MM.1S (cell line): ENCODE measurements at regions not wholly inside any gene's neighbourhood (a gene's known extent, or its start where the extent isn't known, plus 50 kb on each side); places are given as distances from the start of the nearest gene placed in this dataset.

Experiments
- DNase-seq: peaks from one replicate; pipeline ENCODE4 v3.0.0-alpha.2; 2015
- H2AFZ ChIP-seq: fragments of 300-600 bp; sonication (generic); 2 replicates; pipeline ENCODE4 v1.6.0; 2016; ENCODE audit warnings: antibody characterized with exemption, low read length
- H3F3A ChIP-seq: fragments of 300-600 bp; sonication (generic); 2 replicates; pipeline ENCODE4 v1.6.1; 2016; ENCODE audit warnings: mild to moderate bottlenecking, antibody characterized with exemption, low read length, moderate library complexity, mixed read lengths; ENCODE audit not compliant: insufficient read depth
- H3K27ac ChIP-seq: fragments of 300-600 bp; sonication (generic); 2 replicates; pipeline ENCODE4 v1.5.1; 2016; ENCODE audit warnings: mild to moderate bottlenecking, low read length
- H3K27me3 ChIP-seq: fragments of 300-600 bp; sonication (generic); replicated peaks from 2 replicates; pipeline ENCODE4 v1.6.0; 2016; ENCODE audit warnings: low read length; ENCODE audit not compliant: insufficient read depth
- H3K36me3 ChIP-seq: fragments of 300-600 bp; sonication (generic); replicated peaks from 2 replicates; pipeline ENCODE4 v1.6.1; 2016; ENCODE audit warnings: mild to moderate bottlenecking, low read length, mixed read lengths; ENCODE audit not compliant: insufficient read depth
- H3K4me1 ChIP-seq: fragments of 300-600 bp; sonication (generic); 2 replicates; pipeline ENCODE4 v1.6.1; 2016; ENCODE audit warnings: low read length, mixed read lengths
- H3K4me2 ChIP-seq: fragments of 300-600 bp; sonication (generic); 2 replicates; pipeline ENCODE4 v1.6.0; 2016; ENCODE audit warnings: low read depth, low read length
- H3K4me3 ChIP-seq: fragments of 300-600 bp; sonication (generic); 2 replicates; pipeline ENCODE4 v1.5.1; 2016; ENCODE audit warnings: low read length, mixed read lengths
- H3K79me2 ChIP-seq: fragments of 300-600 bp; sonication (generic); 2 replicates; pipeline ENCODE4 v1.6.1; 2016; ENCODE audit warnings: mixed run types, low read length, mixed read lengths
- H3K9ac ChIP-seq: fragments of 300-600 bp; sonication (generic); 2 replicates; pipeline ENCODE4 v1.6.1; 2016; ENCODE audit warnings: low read length, mixed read lengths
- H3K9me2 ChIP-seq: fragments of 300-600 bp; sonication (generic); replicated peaks from 2 replicates; pipeline ENCODE4 v1.6.1; 2016; ENCODE audit warnings: mild to moderate bottlenecking, low read length, mixed read lengths; ENCODE audit not compliant: insufficient read depth
- H3K9me3 ChIP-seq: fragments of 300-600 bp; sonication (generic); replicated peaks from 2 replicates; pipeline ENCODE4 v1.6.1; 2016; ENCODE audit warnings: mild to moderate bottlenecking, low read length, mixed read lengths; ENCODE audit not compliant: insufficient read depth
- H4K20me1 ChIP-seq: fragments of 300-600 bp; sonication (generic); 2 replicates; pipeline ENCODE4 v1.6.1; 2016; ENCODE audit warnings: mild to moderate bottlenecking, low read length, moderate library complexity, mixed read lengths; ENCODE audit not compliant: insufficient read depth
- EZH2 ChIP-seq: fragments of 300-600 bp; sonication (generic); optimal IDR thresholded peaks from 2 replicates; pipeline ENCODE3; 2017; ENCODE audit warnings: low read depth, mild to moderate bottlenecking, antibody characterized with exemption, low read length, mixed read lengths
- EZH2phosphoT487 ChIP-seq: fragments of 300-600 bp; sonication (generic); IDR thresholded peaks from 2 replicates; pipeline ENCODE4 v1.6.1; 2018; ENCODE audit warnings: antibody characterized with exemption, low read length
- TF ChIP-seq, protein P1 (sequence below): fragments of 300-600 bp; sonication (generic); IDR thresholded peaks from 2 replicates; pipeline ENCODE4 v1.5.1; 2016; ENCODE audit warnings: antibody characterized with exemption, low read length, mixed read lengths

DNA sequence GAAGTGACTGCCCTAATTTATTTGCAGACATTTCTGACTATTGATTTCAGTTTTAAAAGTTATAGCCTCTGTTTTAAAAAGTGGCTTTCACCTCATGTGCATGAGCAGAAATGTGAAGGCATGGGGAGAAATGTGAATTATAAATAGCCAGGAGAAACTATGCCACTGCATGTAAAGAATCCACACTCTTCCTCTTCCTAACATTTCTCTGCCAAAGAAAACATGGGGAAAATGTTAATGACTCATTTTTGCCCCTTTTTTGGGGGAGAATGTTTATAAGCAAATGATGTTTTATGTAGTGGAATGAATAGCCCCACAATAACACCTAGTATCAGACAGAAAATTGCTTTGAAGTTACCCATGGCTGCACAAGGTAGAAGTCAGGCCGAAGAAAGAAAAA is 249.0 kb upstream of the TANK start:
- Histone ChIP-seq H3K27me3 (no peaks in the 10 kb centered on the region), H3K36me3 (no peaks in the 10 kb centered on the region), H3K9me2 (no peaks in the 10 kb centered on the region), H4K20me1 (no peaks in the 10 kb centered on the region), H3F3A (no peaks in the 10 kb centered on the region), H3K9ac (no peak overlapping the region), H3K4me3 (no peak overlapping the region), H3K27ac (no peak overlapping the region), H2AFZ (no peak overlapping the region), H3K9me3 (no peaks in the 10 kb centered on the region), H3K4me2 (no peak overlapping the region), H3K79me2 (no peaks in the 10 kb centered on the region), H3K4me1 (peaks cover 4% of the 10 kb centered on the region; the same call in 1 of the 2 replicates)
- no peak for DNase-seq
- TF ChIP-seq, protein P1, sequence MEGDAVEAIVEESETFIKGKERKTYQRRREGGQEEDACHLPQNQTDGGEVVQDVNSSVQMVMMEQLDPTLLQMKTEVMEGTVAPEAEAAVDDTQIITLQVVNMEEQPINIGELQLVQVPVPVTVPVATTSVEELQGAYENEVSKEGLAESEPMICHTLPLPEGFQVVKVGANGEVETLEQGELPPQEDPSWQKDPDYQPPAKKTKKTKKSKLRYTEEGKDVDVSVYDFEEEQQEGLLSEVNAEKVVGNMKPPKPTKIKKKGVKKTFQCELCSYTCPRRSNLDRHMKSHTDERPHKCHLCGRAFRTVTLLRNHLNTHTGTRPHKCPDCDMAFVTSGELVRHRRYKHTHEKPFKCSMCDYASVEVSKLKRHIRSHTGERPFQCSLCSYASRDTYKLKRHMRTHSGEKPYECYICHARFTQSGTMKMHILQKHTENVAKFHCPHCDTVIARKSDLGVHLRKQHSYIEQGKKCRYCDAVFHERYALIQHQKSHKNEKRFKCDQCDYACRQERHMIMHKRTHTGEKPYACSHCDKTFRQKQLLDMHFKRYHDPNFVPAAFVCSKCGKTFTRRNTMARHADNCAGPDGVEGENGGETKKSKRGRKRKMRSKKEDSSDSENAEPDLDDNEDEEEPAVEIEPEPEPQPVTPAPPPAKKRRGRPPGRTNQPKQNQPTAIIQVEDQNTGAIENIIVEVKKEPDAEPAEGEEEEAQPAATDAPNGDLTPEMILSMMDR = no peak
- TF ChIP-seq EZH2 (no peak), EZH2phosphoT487 (no peak)

DNA sequence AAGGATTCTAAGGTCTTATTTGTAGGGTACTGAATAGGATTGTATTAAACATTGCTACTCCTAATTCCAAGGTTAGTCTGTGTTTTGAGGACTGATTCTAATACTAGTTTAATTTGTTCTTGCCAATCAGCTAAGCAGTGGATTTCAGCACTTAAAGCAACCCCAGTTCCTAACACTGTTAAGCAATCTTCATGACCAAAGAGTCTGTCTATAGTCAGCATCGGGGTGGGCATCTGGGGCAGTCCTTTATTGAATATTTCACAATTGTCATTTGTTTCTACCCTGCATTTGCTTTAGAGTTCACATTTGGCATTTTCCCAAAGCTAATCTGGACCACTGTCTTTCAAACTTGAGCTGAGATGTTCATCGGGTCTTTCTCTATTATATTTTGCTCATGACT is 248.0 kb upstream of the TANK start:
- no peak overlapping the region for H3K4me3 ChIP-seq
- no peaks in the 10 kb centered on the region for H3K9me2 ChIP-seq
- no peak overlapping the region for H3K4me2 ChIP-seq
- TF ChIP-seq EZH2phosphoT487 = no peak
- no peaks in the 10 kb centered on the region for H3K4me1 ChIP-seq
- no peaks in the 10 kb centered on the region for H3K9me3 ChIP-seq
- no peak for DNase-seq
- no peaks in the 10 kb centered on the region for H3K27me3 ChIP-seq
- no peak overlapping the region for H2AFZ ChIP-seq
- no peak overlapping the region for H3K27ac ChIP-seq
- no peaks in the 10 kb centered on the region for H3F3A ChIP-seq
- no peaks in the 10 kb centered on the region for H3K79me2 ChIP-seq
- no peaks in the 10 kb centered on the region for H4K20me1 ChIP-seq
- no peak overlapping the region for H3K9ac ChIP-seq
- H3K36me3 ChIP-seq = no peaks in the 10 kb centered on the region

- Histone ChIP-seq H3K9me2 (no peaks in the 10 kb centered on the region), H3F3A (no peaks in the 10 kb centered on the region), H2AFZ (no peak overlapping the region), H4K20me1 (no peaks in the 10 kb centered on the region), H3K4me3 (no peak overlapping the region), H3K79me2 (no peaks in the 10 kb centered on the region), H3K9ac (no peak overlapping the region), H3K9me3 (no peaks in the 10 kb centered on the region), H3K4me1 (no peaks in the 10 kb centered on the region), H3K27ac (no peak overlapping the region), H3K27me3 (no peaks in the 10 kb centered on the region), H3K4me2 (no peak overlapping the region), H3K36me3 (no peaks in the 10 kb centered on the region)
- no peak for DNase-seq
- TF ChIP-seq, protein P1 = no peak
- no peak for TF ChIP-seq EZH2
- no peak for TF ChIP-seq EZH2phosphoT487
Measured at GRCh38 chr2:160913323-160913722, 246.9 kb upstream of the TANK start.

- Histone ChIP-seq H3K27me3 (no peaks in the 10 kb centered on the region), H3K4me3 (no peak overlapping the region), H3K36me3 (no peaks in the 10 kb centered on the region), H3K9me2 (no peaks in the 10 kb centered on the region), H2AFZ (no peak overlapping the region), H3K27ac (no peak overlapping the region), H4K20me1 (no peaks in the 10 kb centered on the region), H3K79me2 (no peaks in the 10 kb centered on the region), H3K4me2 (no peak overlapping the region), H3F3A (no peaks in the 10 kb centered on the region), H3K9ac (no peak overlapping the region), H3K4me1 (no peaks in the 10 kb centered on the region), H3K9me3 (no peaks in the 10 kb centered on the region)
- TF ChIP-seq EZH2 = no peak
- TF ChIP-seq, protein P1 = no peak
- no peak for TF ChIP-seq EZH2phosphoT487
- DNase-seq = no peak
Measured at GRCh38 chr2:160914217-160914616, 246.0 kb upstream of the TANK start.
